ENCODE measurements at regions not wholly inside any gene's neighbourhood (a gene's known extent, or its start where the extent isn't known, plus 50 kb on each side); places are given as distances from the start of the nearest gene placed in this dataset.

DNA sequence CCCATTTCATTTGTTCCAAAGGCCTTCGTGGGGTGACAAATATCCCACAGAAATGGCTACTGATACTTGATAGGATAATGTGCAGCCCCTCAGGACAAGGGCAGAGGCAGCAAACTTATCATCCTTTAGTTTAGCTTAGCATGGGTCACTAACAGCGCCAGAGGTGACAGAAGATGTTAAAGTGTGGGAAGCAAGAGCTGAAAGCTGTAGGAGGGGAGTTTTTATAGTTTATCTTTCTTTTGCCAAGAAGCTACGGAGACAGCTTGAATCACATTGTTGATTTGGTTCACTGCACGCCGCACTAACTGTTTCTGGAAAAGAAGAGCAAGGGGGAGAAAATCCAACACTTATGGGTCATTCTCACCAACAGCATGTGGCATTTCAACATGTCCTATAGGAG is 773.9 kb upstream of the MMS22L start:
- TF ChIP-seq, protein P1, sequence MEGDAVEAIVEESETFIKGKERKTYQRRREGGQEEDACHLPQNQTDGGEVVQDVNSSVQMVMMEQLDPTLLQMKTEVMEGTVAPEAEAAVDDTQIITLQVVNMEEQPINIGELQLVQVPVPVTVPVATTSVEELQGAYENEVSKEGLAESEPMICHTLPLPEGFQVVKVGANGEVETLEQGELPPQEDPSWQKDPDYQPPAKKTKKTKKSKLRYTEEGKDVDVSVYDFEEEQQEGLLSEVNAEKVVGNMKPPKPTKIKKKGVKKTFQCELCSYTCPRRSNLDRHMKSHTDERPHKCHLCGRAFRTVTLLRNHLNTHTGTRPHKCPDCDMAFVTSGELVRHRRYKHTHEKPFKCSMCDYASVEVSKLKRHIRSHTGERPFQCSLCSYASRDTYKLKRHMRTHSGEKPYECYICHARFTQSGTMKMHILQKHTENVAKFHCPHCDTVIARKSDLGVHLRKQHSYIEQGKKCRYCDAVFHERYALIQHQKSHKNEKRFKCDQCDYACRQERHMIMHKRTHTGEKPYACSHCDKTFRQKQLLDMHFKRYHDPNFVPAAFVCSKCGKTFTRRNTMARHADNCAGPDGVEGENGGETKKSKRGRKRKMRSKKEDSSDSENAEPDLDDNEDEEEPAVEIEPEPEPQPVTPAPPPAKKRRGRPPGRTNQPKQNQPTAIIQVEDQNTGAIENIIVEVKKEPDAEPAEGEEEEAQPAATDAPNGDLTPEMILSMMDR (IDR thresholded peaks at IDR 0.05; ENCODE audit: low read length) = no peak
- TF ChIP-seq EZH2phosphoT487 (IDR thresholded peaks at IDR 0.05; ENCODE audit: low read length) (no peak), EZH2 (optimal IDR thresholded peaks at IDR 0.05; ENCODE audit: low read depth, low read length) (no peak)

Data from MM.1S (cell line).